ENCODE measurements at regions not wholly inside any gene's neighbourhood (a gene's known extent, or its start where the extent isn't known, plus 50 kb on each side); places are given as distances from the start of the nearest gene placed in this dataset.
"Not testable (repeated sequence)": the region's sequence is repeated elsewhere in the genome, so short reads cannot be mapped to it uniquely, and the experiment has no call there.

- DNase-seq, result no peak
Observed at GRCh38 chr5:96198356-96199058, 234.5 kb downstream of the PCSK1 start.

GRCh38 chr5:96197767-96198166, 235.3 kb downstream of the PCSK1 start:
- not testable (repeated sequence) for DNase-seq

GRCh38 chr5:96197347-96197746, 235.7 kb upstream of the ELL2 start:
- DNase-seq, result no peak

- no peak for DNase-seq
Observed at GRCh38 chr5:96196890-96197289, 235.2 kb upstream of the ELL2 start.

GRCh38 chr5:96196407-96196806, 234.8 kb upstream of the ELL2 start:
- DNase-seq, result no peak

GRCh38 chr5:96195123-96195522, 233.5 kb upstream of the ELL2 start:
- no peak for DNase-seq

GRCh38 chr5:96194593-96194992, 232.9 kb upstream of the ELL2 start:
- no peak for DNase-seq

GRCh38 chr5:96193946-96194345, 232.3 kb upstream of the ELL2 start:
- no peak for DNase-seq

- no peak for DNase-seq
Observed at GRCh38 chr5:96189987-96190386, 228.3 kb upstream of the ELL2 start.

- no peak for DNase-seq
Observed at GRCh38 chr5:96189028-96189826, 227.6 kb upstream of the ELL2 start.

- no peak for DNase-seq
Observed at GRCh38 chr5:96187309-96188027, 225.8 kb upstream of the ELL2 start.

- DNase-seq, result not testable (repeated sequence)
Observed at GRCh38 chr5:96184510-96184909, 222.9 kb upstream of the ELL2 start.

GRCh38 chr5:96180684-96181435, 219.2 kb upstream of the ELL2 start:
- no peak for DNase-seq

- DNase-seq, result no peak
Observed at GRCh38 chr5:96177303-96177869, 215.7 kb upstream of the ELL2 start.

GRCh38 chr5:96176022-96176421, 214.4 kb upstream of the ELL2 start:
- DNase-seq, result no peak

GRCh38 chr5:96175090-96175489, 213.4 kb upstream of the ELL2 start:
- DNase-seq, result no peak

GRCh38 chr5:96173366-96173765, 211.7 kb upstream of the ELL2 start:
- DNase-seq, result no peak

GRCh38 chr5:96172436-96172835, 210.8 kb upstream of the ELL2 start:
- no peak for DNase-seq

GRCh38 chr5:96171973-96172372, 210.3 kb upstream of the ELL2 start:
- not testable (repeated sequence) for DNase-seq

- DNase-seq, result not testable (repeated sequence)
Observed at GRCh38 chr5:96170481-96171125, 209.0 kb upstream of the ELL2 start.

GRCh38 chr5:96168833-96169232, 207.2 kb upstream of the ELL2 start:
- not testable (repeated sequence) for DNase-seq

GRCh38 chr5:96159043-96159442, 197.4 kb upstream of the ELL2 start:
- DNase-seq, result no peak

All from NCI-H510A treated with DMSO at 0.1 percent for 48 hours (cell line).